ENCODE measurements at regions not wholly inside any gene's neighbourhood (a gene's known extent, or its start where the extent isn't known, plus 50 kb on each side); places are given as distances from the start of the nearest gene placed in this dataset.
"Not testable (repeated sequence)": the region's sequence is repeated elsewhere in the genome, so short reads cannot be mapped to it uniquely, and the experiment has no call there.

- DNase-seq (ENCODE audit: low spot score), result no peak
- no peak overlapping the region for H3K4me3 Mint-ChIP-seq
- peaks cover 5% of the 10 kb centered on the region for H3K27me3 Mint-ChIP-seq (ENCODE audit: insufficient read depth)
- no peaks in the 10 kb centered on the region for H3K36me3 Mint-ChIP-seq (ENCODE audit: low read depth)
- H3K27ac Mint-ChIP-seq, result no peak overlapping the region
- H3K4me1 Mint-ChIP-seq (ENCODE audit: low read depth), result peaks cover 6% of the 10 kb centered on the region
- no peaks in the 10 kb centered on the region for H3K9me3 Mint-ChIP-seq
- intact Hi-C loops (cut with micrococcal nuclease), result no loop called here
These were observed 178.9 kb upstream of the SERPINE2 start for GRCh38 chr2:224217962-224218347.

GRCh38 chr2:224217233-224217961, 178.3 kb upstream of the SERPINE2 start:
- intact Hi-C loops (cut with micrococcal nuclease), result no loop called here
- Mint-ChIP-seq H3K27me3 (ENCODE audit: insufficient read depth) (peaks cover 2% of the 10 kb centered on the region), H3K27ac (no peak overlapping the region), H3K36me3 (ENCODE audit: low read depth) (no peaks in the 10 kb centered on the region), H3K4me1 (ENCODE audit: low read depth) (peaks cover 6% of the 10 kb centered on the region), H3K9me3 (no peaks in the 10 kb centered on the region), H3K4me3 (no peak overlapping the region)
- no peak for DNase-seq (ENCODE audit: low spot score)

DNA sequence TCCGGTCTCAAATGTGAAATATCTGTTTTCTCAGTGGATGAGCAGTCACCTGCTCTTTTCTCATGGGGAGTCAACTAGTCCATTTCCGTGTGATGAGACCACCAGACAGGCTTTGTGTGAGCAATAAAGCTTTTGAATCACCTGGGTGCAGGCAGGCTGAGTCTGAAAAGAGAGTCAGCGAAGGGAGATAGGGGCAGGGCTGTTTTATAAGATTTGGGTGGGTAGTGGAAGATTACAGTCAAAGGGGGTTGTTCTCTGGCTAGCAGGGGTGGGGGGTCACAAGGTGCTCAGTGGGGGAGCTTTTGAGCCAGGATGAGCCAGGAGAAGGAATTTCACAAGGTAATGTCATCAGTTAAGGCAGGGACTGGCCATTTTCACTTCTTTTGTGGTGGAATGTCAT, 176.5 kb upstream of the SERPINE2 start:
- H3K4me1 Mint-ChIP-seq (ENCODE audit: low read depth); intact Hi-C loops (cut with micrococcal nuclease); H3K27me3 Mint-ChIP-seq (ENCODE audit: insufficient read depth); H3K9me3 Mint-ChIP-seq; H3K4me3 Mint-ChIP-seq; H3K27ac Mint-ChIP-seq; DNase-seq (ENCODE audit: low spot score); H3K36me3 Mint-ChIP-seq (ENCODE audit: low read depth): not testable (repeated sequence)

GRCh38 chr2:224213396-224213795, 174.3 kb upstream of the SERPINE2 start:
- no peak for DNase-seq (ENCODE audit: low spot score)

GRCh38 chr2:224211791-224212190, 172.7 kb upstream of the SERPINE2 start:
- Mint-ChIP-seq H3K27me3 (ENCODE audit: insufficient read depth) (peaks cover 1% of the 10 kb centered on the region), H3K36me3 (ENCODE audit: low read depth) (no peaks in the 10 kb centered on the region), H3K9me3 (no peaks in the 10 kb centered on the region), H3K27ac (no peak overlapping the region), H3K4me3 (no peak overlapping the region), H3K4me1 (ENCODE audit: low read depth) (no peaks in the 10 kb centered on the region)
- no peak for DNase-seq (ENCODE audit: low spot score)
- intact Hi-C loops (cut with micrococcal nuclease), result no loop called here

More at GRCh38 chr2:224213396-224213795, 174.3 kb upstream of the SERPINE2 start:
- no peak overlapping the region for H3K4me3 Mint-ChIP-seq
- H3K27ac Mint-ChIP-seq, result no peak overlapping the region
- H3K9me3 Mint-ChIP-seq, result no peaks in the 10 kb centered on the region
- H3K36me3 Mint-ChIP-seq (ENCODE audit: low read depth), result no peaks in the 10 kb centered on the region
- H3K27me3 Mint-ChIP-seq (ENCODE audit: insufficient read depth), result no peaks in the 10 kb centered on the region
- intact Hi-C loops (cut with micrococcal nuclease), result no loop called here
- no peaks in the 10 kb centered on the region for H3K4me1 Mint-ChIP-seq (ENCODE audit: low read depth)

DNA sequence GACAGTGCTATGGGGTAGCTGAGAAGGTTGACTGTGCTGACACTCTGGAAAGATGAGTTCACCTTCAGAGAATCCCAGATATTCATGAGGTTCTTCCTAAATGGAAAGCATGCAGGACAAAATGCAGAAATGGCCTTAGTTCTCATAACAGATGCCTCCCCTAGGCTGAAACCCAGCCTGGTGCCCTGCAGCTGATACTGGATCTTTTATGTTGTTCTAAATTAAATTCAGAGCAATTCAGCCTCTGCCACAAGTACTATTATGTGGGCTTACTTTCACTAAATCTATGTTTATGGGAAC, 172.0 kb upstream of the SERPINE2 start:
- Mint-ChIP-seq H3K9me3 (no peaks in the 10 kb centered on the region), H3K36me3 (ENCODE audit: low read depth) (no peaks in the 10 kb centered on the region), H3K27ac (no peak overlapping the region), H3K4me1 (ENCODE audit: low read depth) (no peaks in the 10 kb centered on the region), H3K4me3 (no peak overlapping the region), H3K27me3 (ENCODE audit: insufficient read depth) (peaks cover 3% of the 10 kb centered on the region)
- intact Hi-C loops (cut with micrococcal nuclease), result no loop called here
- DNase-seq (ENCODE audit: low spot score), result no peak

DNA sequence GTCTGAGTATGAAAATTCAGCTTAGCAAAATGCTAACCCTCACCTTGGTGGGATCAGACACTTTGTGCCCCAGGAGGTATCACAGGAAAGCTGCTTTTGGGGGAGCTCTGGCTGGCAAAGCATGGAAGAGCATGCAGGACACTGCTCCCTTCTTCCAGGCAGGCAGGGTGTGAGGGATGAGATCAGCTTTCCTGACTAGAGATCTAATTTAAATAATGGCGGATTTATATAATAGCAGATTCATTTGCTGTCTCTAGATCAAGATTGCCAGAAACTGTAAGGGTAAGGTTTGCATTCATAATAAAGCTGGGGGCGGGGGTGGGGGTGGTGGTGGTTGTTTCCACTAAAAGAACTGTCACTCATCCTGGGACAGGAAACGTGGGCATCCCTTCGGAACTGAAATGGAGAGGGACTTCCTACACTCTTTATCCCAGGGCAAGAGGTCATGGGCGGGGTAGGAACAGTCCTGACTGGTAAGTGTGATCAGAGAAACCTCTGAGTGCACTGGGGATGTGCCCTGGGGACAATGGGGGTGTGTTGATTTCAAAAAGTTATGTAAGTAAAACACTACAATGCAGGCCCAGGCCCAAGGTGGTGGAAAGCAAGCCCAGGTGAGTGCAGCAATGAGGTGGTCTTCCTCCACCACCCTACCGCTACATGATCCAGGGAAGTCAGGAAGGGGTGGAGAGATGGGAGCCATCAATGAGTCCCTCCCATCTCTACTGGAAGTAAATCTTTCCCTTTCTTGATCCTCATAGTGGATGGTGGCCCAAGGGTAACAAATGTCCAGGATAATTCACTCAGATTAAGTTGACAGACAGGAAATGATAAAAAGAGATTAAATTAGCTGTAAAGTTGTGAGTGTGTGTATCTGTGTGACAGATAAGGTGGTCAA, 171.4 kb upstream of the SERPINE2 start:
- Mint-ChIP-seq H3K4me1 (ENCODE audit: low read depth) (no peaks in the 10 kb centered on the region), H3K36me3 (ENCODE audit: low read depth) (no peaks in the 10 kb centered on the region), H3K27ac (no peak overlapping the region), H3K9me3 (no peaks in the 10 kb centered on the region), H3K27me3 (ENCODE audit: insufficient read depth) (peaks cover 3% of the 10 kb centered on the region), H3K4me3 (no peak overlapping the region)
- intact Hi-C loops (cut with micrococcal nuclease), result no loop called here
- DNase-seq (ENCODE audit: low spot score), result no peak

DNA sequence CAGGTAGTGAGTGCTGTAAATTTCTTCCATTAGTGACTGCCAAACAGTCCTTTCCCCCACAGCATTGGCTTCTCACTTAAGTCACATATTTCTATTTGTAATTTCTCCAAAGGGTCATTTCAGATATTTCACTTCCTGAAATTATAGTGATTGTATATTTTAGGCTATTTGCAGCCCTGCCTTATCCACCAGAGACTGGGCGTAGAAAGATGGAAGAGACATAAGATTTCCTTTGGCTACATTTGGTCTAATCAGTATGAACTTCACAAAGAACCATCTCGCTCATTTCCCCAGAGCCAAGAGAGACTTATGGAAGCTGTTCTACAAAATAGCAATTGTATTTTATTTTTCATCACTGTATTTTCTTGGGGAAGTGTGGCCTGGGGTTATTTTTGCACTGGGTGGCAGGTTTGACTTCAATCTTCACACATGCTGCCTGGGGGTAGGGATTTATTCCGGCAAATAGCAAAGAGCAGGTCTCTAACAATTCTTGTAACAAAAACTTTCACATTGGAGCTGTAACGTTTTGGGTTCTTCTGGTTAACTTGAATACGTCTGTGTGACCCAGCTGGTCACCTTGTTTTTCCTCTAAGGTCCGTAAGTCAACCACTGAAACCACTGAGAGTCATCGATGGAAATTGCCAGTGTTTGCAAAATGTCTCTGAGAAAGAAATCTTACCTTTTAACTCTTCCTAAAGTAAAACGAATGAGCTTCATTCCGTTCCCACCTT, 170.6 kb upstream of the SERPINE2 start:
- DNase-seq (ENCODE audit: low spot score), result no peak
- no peaks in the 10 kb centered on the region for H3K9me3 Mint-ChIP-seq
- no peak overlapping the region for H3K27ac Mint-ChIP-seq
- H3K27me3 Mint-ChIP-seq (ENCODE audit: insufficient read depth), result peaks cover 3% of the 10 kb centered on the region
- no peaks in the 10 kb centered on the region for H3K4me1 Mint-ChIP-seq (ENCODE audit: low read depth)
- H3K36me3 Mint-ChIP-seq (ENCODE audit: low read depth), result no peaks in the 10 kb centered on the region
- no peak overlapping the region for H3K4me3 Mint-ChIP-seq
- intact Hi-C loops (cut with micrococcal nuclease), result no loop called here

DNA sequence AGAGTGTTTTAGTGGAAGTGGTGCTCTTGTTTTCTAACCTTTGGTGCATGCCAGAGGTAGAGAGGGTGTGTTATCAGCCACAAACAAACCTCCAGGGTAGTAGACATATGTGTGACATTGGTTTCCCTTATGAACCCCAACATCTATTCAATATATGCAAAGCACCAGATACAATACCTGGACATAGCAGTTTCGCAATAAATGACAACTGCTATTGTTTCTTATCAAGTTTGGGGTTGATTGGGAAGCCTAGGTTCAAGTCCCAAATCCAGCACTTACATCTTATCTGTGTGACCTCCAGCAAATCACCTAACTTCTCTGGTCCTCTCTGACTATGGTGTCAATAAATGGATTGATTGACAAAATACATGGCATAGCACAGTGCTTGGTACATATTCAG, 169.4 kb upstream of the SERPINE2 start:
- Mint-ChIP-seq H3K36me3 (ENCODE audit: low read depth) (no peaks in the 10 kb centered on the region), H3K27ac (no peak overlapping the region), H3K4me3 (no peak overlapping the region), H3K4me1 (ENCODE audit: low read depth) (no peaks in the 10 kb centered on the region), H3K27me3 (ENCODE audit: insufficient read depth) (peaks cover 3% of the 10 kb centered on the region), H3K9me3 (no peaks in the 10 kb centered on the region)
- DNase-seq (ENCODE audit: low spot score), result no peak
- intact Hi-C loops (cut with micrococcal nuclease), result no loop called here

GRCh38 chr2:224208007-224208406, 168.9 kb upstream of the SERPINE2 start:
- Mint-ChIP-seq H3K4me1 (ENCODE audit: low read depth) (no peaks in the 10 kb centered on the region), H3K9me3 (no peaks in the 10 kb centered on the region), H3K27me3 (ENCODE audit: insufficient read depth) (peaks cover 3% of the 10 kb centered on the region), H3K36me3 (ENCODE audit: low read depth) (no peaks in the 10 kb centered on the region), H3K4me3 (no peak overlapping the region), H3K27ac (no peak overlapping the region)
- intact Hi-C loops (cut with micrococcal nuclease), result no loop called here
- no peak for DNase-seq (ENCODE audit: low spot score)

GRCh38 chr2:224206816-224207215, 167.7 kb upstream of the SERPINE2 start:
- no peak overlapping the region for H3K27ac Mint-ChIP-seq
- H3K27me3 Mint-ChIP-seq (ENCODE audit: insufficient read depth), result peaks cover 3% of the 10 kb centered on the region
- no peaks in the 10 kb centered on the region for H3K4me1 Mint-ChIP-seq (ENCODE audit: low read depth)
- no peak overlapping the region for H3K4me3 Mint-ChIP-seq
- H3K9me3 Mint-ChIP-seq, result no peaks in the 10 kb centered on the region
- no peak for DNase-seq (ENCODE audit: low spot score)
- intact Hi-C loops (cut with micrococcal nuclease), result no loop called here
- H3K36me3 Mint-ChIP-seq (ENCODE audit: low read depth), result no peaks in the 10 kb centered on the region

GRCh38 chr2:224202281-224202865, 163.3 kb upstream of the SERPINE2 start:
- H3K4me1 Mint-ChIP-seq (ENCODE audit: low read depth), result no peaks in the 10 kb centered on the region
- H3K27ac Mint-ChIP-seq, result no peak overlapping the region
- intact Hi-C loops (cut with micrococcal nuclease), result no loop called here
- no peaks in the 10 kb centered on the region for H3K9me3 Mint-ChIP-seq
- H3K36me3 Mint-ChIP-seq (ENCODE audit: low read depth), result no peaks in the 10 kb centered on the region
- no peak for DNase-seq (ENCODE audit: low spot score)
- H3K27me3 Mint-ChIP-seq (ENCODE audit: insufficient read depth), result peaks cover 5% of the 10 kb centered on the region
- no peak overlapping the region for H3K4me3 Mint-ChIP-seq

DNA sequence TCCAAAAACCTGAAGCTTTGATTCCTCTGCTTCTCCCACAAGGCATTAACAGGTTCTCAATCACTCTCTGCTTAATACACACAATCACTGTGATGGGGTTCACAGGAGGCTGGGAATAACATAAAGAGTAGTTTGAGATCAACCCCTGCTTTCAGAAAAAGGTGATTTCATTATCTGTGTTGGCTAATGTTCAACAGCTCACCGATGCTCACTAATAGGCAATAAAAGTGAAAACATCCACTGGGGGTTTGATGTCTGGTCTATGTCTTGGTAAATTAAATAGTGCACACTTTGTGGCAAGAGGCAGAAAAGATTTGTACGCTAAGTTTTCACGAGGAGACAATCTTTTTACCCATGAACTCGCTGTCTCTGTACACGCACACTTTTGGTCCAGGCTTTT, 159.3 kb upstream of the SERPINE2 start:
- no peak for DNase-seq (ENCODE audit: low spot score)
- Mint-ChIP-seq H3K4me3 (no peak overlapping the region), H3K4me1 (ENCODE audit: low read depth) (no peaks in the 10 kb centered on the region), H3K27ac (no peak overlapping the region), H3K36me3 (ENCODE audit: low read depth) (no peaks in the 10 kb centered on the region), H3K9me3 (no peaks in the 10 kb centered on the region), H3K27me3 (ENCODE audit: insufficient read depth) (peaks cover 2% of the 10 kb centered on the region)
- intact Hi-C loops (cut with micrococcal nuclease), result no loop called here
